ENCODE measurements at regions not wholly inside any gene's neighbourhood (a gene's known extent, or its start where the extent isn't known, plus 50 kb on each side); places are given as distances from the start of the nearest gene placed in this dataset.

- Histone ChIP-seq H3K36me3 (peaks cover 0 to 3% of the 10 kb centered on the region in 2 donors), H3K9me3 (no peaks in the 10 kb centered on the region), H3K27ac (no peak overlapping the region), H3K27me3 (no peaks in the 10 kb centered on the region), H3K4me3 (no peak overlapping the region), H3K4me1 (no peaks in the 10 kb centered on the region)
- intact Hi-C loops (cut with DNase I; ENCODE audit: low total_unique reads), result no loop called here
- TF ChIP-seq POLR2A (IDR thresholded peaks at IDR 0.05) (no peak), CTCF (IDR thresholded peaks at IDR 0.05) (no peak)
- no peak for DNase-seq
These were observed 72.6 kb downstream of the C3orf38 start for GRCh38 chr3:88222343-88222742.

- intact Hi-C loops (cut with DNase I; ENCODE audit: low total_unique reads), result no loop called here
These were observed 75.7 kb downstream of the C3orf38 start for GRCh38 chr3:88225326-88226008.

GRCh38 chr3:88226910-88227309 is 77.2 kb downstream of the C3orf38 start:
- Histone ChIP-seq H3K27ac (no peak overlapping the region), H3K9me3 (no peaks in the 10 kb centered on the region), H3K27me3 (no peaks in the 10 kb centered on the region), H3K36me3 (peaks cover 0 to 3% of the 10 kb centered on the region in 2 donors), H3K4me1 (no peaks in the 10 kb centered on the region), H3K4me3 (no peak overlapping the region)
- intact Hi-C loops (cut with DNase I; ENCODE audit: low total_unique reads), result no loop called here
- no peak for TF ChIP-seq CTCF (IDR thresholded peaks at IDR 0.05)
- no peak for TF ChIP-seq POLR2A (IDR thresholded peaks at IDR 0.05)
- no peak for DNase-seq

More at GRCh38 chr3:88225326-88226008, 75.7 kb downstream of the C3orf38 start:
- H3K4me1 ChIP-seq, result no peaks in the 10 kb centered on the region
- H3K4me3 ChIP-seq, result no peak overlapping the region
- no peak for DNase-seq
- no peaks in the 10 kb centered on the region for H3K27me3 ChIP-seq
- no peak for TF ChIP-seq CTCF (IDR thresholded peaks at IDR 0.05)
- TF ChIP-seq POLR2A (IDR thresholded peaks at IDR 0.05), result no peak
- peaks cover 0 to 3% of the 10 kb centered on the region in 2 donors for H3K36me3 ChIP-seq
- H3K27ac ChIP-seq, result no peak overlapping the region
- no peaks in the 10 kb centered on the region for H3K9me3 ChIP-seq

DNA sequence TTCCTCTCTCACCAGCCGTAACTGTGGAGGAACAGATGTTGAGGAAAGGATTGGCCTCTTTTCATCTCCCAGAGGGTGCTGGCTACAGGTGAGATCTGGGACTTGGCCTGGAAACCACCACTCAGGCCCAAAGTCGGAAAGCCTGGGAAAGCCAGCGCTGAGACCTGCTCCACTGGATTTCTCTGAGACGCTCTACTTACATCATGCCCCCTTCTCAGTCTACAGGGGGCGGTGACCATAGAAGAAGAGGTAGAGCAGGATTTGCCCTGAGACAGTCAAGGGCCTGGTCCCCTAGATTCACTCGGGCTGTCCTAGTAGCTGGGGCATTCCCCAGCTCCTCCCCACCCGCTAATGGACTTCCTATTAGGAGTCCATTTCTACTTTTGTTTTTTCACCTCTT is 80.9 kb downstream of the C3orf38 start:
- Histone ChIP-seq H3K27ac (no peak overlapping the region), H3K27me3 (no peaks in the 10 kb centered on the region), H3K4me3 (no peak overlapping the region), H3K4me1 (no peaks in the 10 kb centered on the region), H3K9me3 (no peaks in the 10 kb centered on the region), H3K36me3 (peaks cover 0 to under 1% of the 10 kb centered on the region in 2 donors)
- intact Hi-C loops (cut with DNase I; ENCODE audit: low total_unique reads), result no loop called here
- no peak for DNase-seq
- TF ChIP-seq POLR2A (IDR thresholded peaks at IDR 0.05) (no peak), CTCF (IDR thresholded peaks at IDR 0.05) (no peak)

DNA sequence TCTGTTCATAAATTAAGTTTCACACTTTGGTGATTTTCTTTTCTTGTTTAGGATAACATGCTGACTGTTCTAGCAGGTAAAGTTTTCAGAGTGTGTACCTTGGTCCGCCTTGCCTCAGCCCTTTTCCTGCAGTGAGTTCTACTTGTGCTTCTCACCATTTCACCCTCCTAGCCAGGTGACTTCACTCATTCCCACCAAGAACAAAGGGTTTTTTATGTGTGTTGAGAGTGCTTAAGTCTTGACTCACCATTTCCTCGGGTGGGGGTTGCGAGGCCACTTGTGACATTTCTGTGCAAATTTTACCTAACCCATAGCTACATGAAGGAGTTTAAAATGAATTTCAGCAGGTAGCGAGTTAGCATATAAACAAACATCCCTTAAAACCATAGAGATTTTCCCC is 81.4 kb downstream of the C3orf38 start:
- intact Hi-C loops (cut with DNase I; ENCODE audit: low total_unique reads), result no loop called here
- no peak for DNase-seq
- Histone ChIP-seq H3K4me3 (no peak overlapping the region), H3K27me3 (no peaks in the 10 kb centered on the region), H3K27ac (no peak overlapping the region), H3K36me3 (no peaks in the 10 kb centered on the region), H3K9me3 (no peaks in the 10 kb centered on the region), H3K4me1 (no peaks in the 10 kb centered on the region)
- TF ChIP-seq POLR2A (IDR thresholded peaks at IDR 0.05), result no peak
- no peak for TF ChIP-seq CTCF (IDR thresholded peaks at IDR 0.05)

Data from uterus (tissue), 3 donors.